ENCODE measurements at regions not wholly inside any gene's neighbourhood (a gene's known extent, or its start where the extent isn't known, plus 50 kb on each side); places are given as distances from the start of the nearest gene placed in this dataset.
"Not testable (repeated sequence)": the region's sequence is repeated elsewhere in the genome, so short reads cannot be mapped to it uniquely, and the experiment has no call there.

GRCh38 chr9:7739595-7739994 is 60.0 kb downstream of the DMAC1 start:
- Histone ChIP-seq H3K9ac (ENCODE audit: low read depth, low read length) (no peak overlapping the region), H3K4me1 (ENCODE audit: control insufficient read depth, insufficient read depth, low read length) (no peaks in the 10 kb centered on the region), H3K4me3 (ENCODE audit: low read depth, low read length) (no peak overlapping the region)

GRCh38 chr9:7735311-7735710 is 64.3 kb downstream of the DMAC1 start:
- H3K36me3 ChIP-seq (ENCODE audit: control insufficient read depth, insufficient read depth, low read length) = no peaks in the 10 kb centered on the region
- H3K9me3 ChIP-seq (ENCODE audit: control insufficient read depth, insufficient read depth, low read length) = no peaks in the 10 kb centered on the region
- H3K27me3 ChIP-seq (ENCODE audit: control insufficient read depth, insufficient read depth, low read length) = no peaks in the 10 kb centered on the region
- no peaks in the 10 kb centered on the region for H3K4me1 ChIP-seq (ENCODE audit: control insufficient read depth, insufficient read depth, low read length)
- H3K9ac ChIP-seq (ENCODE audit: low read depth, low read length) = no peak overlapping the region
- H3K4me3 ChIP-seq (ENCODE audit: low read depth, low read length) = no peak overlapping the region

More at GRCh38 chr9:7739595-7739994, 60.0 kb downstream of the DMAC1 start:
- H3K36me3 ChIP-seq (ENCODE audit: control insufficient read depth, insufficient read depth, low read length) = no peaks in the 10 kb centered on the region
- H3K27me3 ChIP-seq (ENCODE audit: control insufficient read depth, insufficient read depth, low read length) = no peaks in the 10 kb centered on the region
- no peaks in the 10 kb centered on the region for H3K9me3 ChIP-seq (ENCODE audit: control insufficient read depth, insufficient read depth, low read length)

- Histone ChIP-seq H3K9me3 (ENCODE audit: control insufficient read depth, insufficient read depth, low read length) (no peaks in the 10 kb centered on the region), H3K27me3 (ENCODE audit: control insufficient read depth, insufficient read depth, low read length) (no peaks in the 10 kb centered on the region), H3K4me1 (ENCODE audit: control insufficient read depth, insufficient read depth, low read length) (no peaks in the 10 kb centered on the region), H3K4me3 (ENCODE audit: low read depth, low read length) (no peak overlapping the region), H3K9ac (ENCODE audit: low read depth, low read length) (no peak overlapping the region), H3K36me3 (ENCODE audit: control insufficient read depth, insufficient read depth, low read length) (no peaks in the 10 kb centered on the region)
These were observed 69.5 kb downstream of the DMAC1 start for GRCh38 chr9:7730164-7730445.

GRCh38 chr9:7729371-7730163 is 70.0 kb downstream of the DMAC1 start:
- H3K9me3 ChIP-seq (ENCODE audit: control insufficient read depth, insufficient read depth, low read length) = no peaks in the 10 kb centered on the region
- no peaks in the 10 kb centered on the region for H3K4me1 ChIP-seq (ENCODE audit: control insufficient read depth, insufficient read depth, low read length)
- no peak overlapping the region for H3K9ac ChIP-seq (ENCODE audit: low read depth, low read length)
- H3K4me3 ChIP-seq (ENCODE audit: low read depth, low read length) = no peak overlapping the region
- no peaks in the 10 kb centered on the region for H3K27me3 ChIP-seq (ENCODE audit: control insufficient read depth, insufficient read depth, low read length)
- H3K36me3 ChIP-seq (ENCODE audit: control insufficient read depth, insufficient read depth, low read length) = no peaks in the 10 kb centered on the region

GRCh38 chr9:7721291-7721690 is 78.3 kb downstream of the DMAC1 start:
- Histone ChIP-seq H3K36me3 (ENCODE audit: control insufficient read depth, insufficient read depth, low read length) (no peaks in the 10 kb centered on the region), H3K9me3 (ENCODE audit: control insufficient read depth, insufficient read depth, low read length) (no peaks in the 10 kb centered on the region)

GRCh38 chr9:7713088-7713487 is 86.5 kb downstream of the DMAC1 start:
- H3K36me3 ChIP-seq (ENCODE audit: control insufficient read depth, insufficient read depth, low read length); H3K4me1 ChIP-seq (ENCODE audit: control insufficient read depth, insufficient read depth, low read length); H3K4me3 ChIP-seq (ENCODE audit: low read depth, low read length); H3K9ac ChIP-seq (ENCODE audit: low read depth, low read length); H3K9me3 ChIP-seq (ENCODE audit: control insufficient read depth, insufficient read depth, low read length); H3K27me3 ChIP-seq (ENCODE audit: control insufficient read depth, insufficient read depth, low read length): not testable (repeated sequence)

More at GRCh38 chr9:7721291-7721690, 78.3 kb downstream of the DMAC1 start:
- no peaks in the 10 kb centered on the region for H3K27me3 ChIP-seq (ENCODE audit: control insufficient read depth, insufficient read depth, low read length)
- no peak overlapping the region for H3K9ac ChIP-seq (ENCODE audit: low read depth, low read length)
- H3K4me3 ChIP-seq (ENCODE audit: low read depth, low read length) = no peak overlapping the region
- H3K4me1 ChIP-seq (ENCODE audit: control insufficient read depth, insufficient read depth, low read length) = no peaks in the 10 kb centered on the region

- Histone ChIP-seq H3K4me1 (ENCODE audit: control insufficient read depth, insufficient read depth, low read length) (no peaks in the 10 kb centered on the region), H3K36me3 (ENCODE audit: control insufficient read depth, insufficient read depth, low read length) (no peaks in the 10 kb centered on the region), H3K27me3 (ENCODE audit: control insufficient read depth, insufficient read depth, low read length) (no peaks in the 10 kb centered on the region), H3K9ac (ENCODE audit: low read depth, low read length) (no peak overlapping the region), H3K9me3 (ENCODE audit: control insufficient read depth, insufficient read depth, low read length) (no peaks in the 10 kb centered on the region), H3K4me3 (ENCODE audit: low read depth, low read length) (no peak overlapping the region)
These were observed 88.9 kb downstream of the DMAC1 start for GRCh38 chr9:7710686-7711085.

- H3K27me3 ChIP-seq (ENCODE audit: control insufficient read depth, insufficient read depth, low read length) = no peaks in the 10 kb centered on the region
- H3K9me3 ChIP-seq (ENCODE audit: control insufficient read depth, insufficient read depth, low read length) = no peaks in the 10 kb centered on the region
- no peak overlapping the region for H3K4me3 ChIP-seq (ENCODE audit: low read depth, low read length)
- H3K4me1 ChIP-seq (ENCODE audit: control insufficient read depth, insufficient read depth, low read length) = no peaks in the 10 kb centered on the region
- no peak overlapping the region for H3K9ac ChIP-seq (ENCODE audit: low read depth, low read length)
- no peaks in the 10 kb centered on the region for H3K36me3 ChIP-seq (ENCODE audit: control insufficient read depth, insufficient read depth, low read length)
These were observed 91.6 kb downstream of the DMAC1 start for GRCh38 chr9:7707934-7708333.

GRCh38 chr9:7704543-7704942 is 95.0 kb downstream of the DMAC1 start:
- Histone ChIP-seq H3K27me3 (ENCODE audit: control insufficient read depth, insufficient read depth, low read length) (no peaks in the 10 kb centered on the region), H3K4me1 (ENCODE audit: control insufficient read depth, insufficient read depth, low read length) (no peaks in the 10 kb centered on the region), H3K9me3 (ENCODE audit: control insufficient read depth, insufficient read depth, low read length) (no peaks in the 10 kb centered on the region), H3K4me3 (ENCODE audit: low read depth, low read length) (no peak overlapping the region), H3K36me3 (ENCODE audit: control insufficient read depth, insufficient read depth, low read length) (no peaks in the 10 kb centered on the region), H3K9ac (ENCODE audit: low read depth, low read length) (no peak overlapping the region)

GRCh38 chr9:7691909-7692308 is 107.7 kb downstream of the DMAC1 start:
- no peak overlapping the region for H3K4me3 ChIP-seq (ENCODE audit: low read depth, low read length)
- no peaks in the 10 kb centered on the region for H3K27me3 ChIP-seq (ENCODE audit: control insufficient read depth, insufficient read depth, low read length)
- no peak overlapping the region for H3K9ac ChIP-seq (ENCODE audit: low read depth, low read length)
- no peaks in the 10 kb centered on the region for H3K36me3 ChIP-seq (ENCODE audit: control insufficient read depth, insufficient read depth, low read length)
- no peaks in the 10 kb centered on the region for H3K9me3 ChIP-seq (ENCODE audit: control insufficient read depth, insufficient read depth, low read length)
- H3K4me1 ChIP-seq (ENCODE audit: control insufficient read depth, insufficient read depth, low read length) = no peaks in the 10 kb centered on the region

- Histone ChIP-seq H3K9ac (ENCODE audit: low read depth, low read length) (no peak overlapping the region), H3K36me3 (ENCODE audit: control insufficient read depth, insufficient read depth, low read length) (no peaks in the 10 kb centered on the region)
These were observed 109.6 kb downstream of the DMAC1 start for GRCh38 chr9:7690014-7690413.

GRCh38 chr9:7688626-7689025 is 111.0 kb downstream of the DMAC1 start:
- no peaks in the 10 kb centered on the region for H3K36me3 ChIP-seq (ENCODE audit: control insufficient read depth, insufficient read depth, low read length)
- H3K9me3 ChIP-seq (ENCODE audit: control insufficient read depth, insufficient read depth, low read length) = no peaks in the 10 kb centered on the region
- no peak overlapping the region for H3K4me3 ChIP-seq (ENCODE audit: low read depth, low read length)
- H3K27me3 ChIP-seq (ENCODE audit: control insufficient read depth, insufficient read depth, low read length) = no peaks in the 10 kb centered on the region
- H3K4me1 ChIP-seq (ENCODE audit: control insufficient read depth, insufficient read depth, low read length) = no peaks in the 10 kb centered on the region
- H3K9ac ChIP-seq (ENCODE audit: low read depth, low read length) = no peak overlapping the region

More at GRCh38 chr9:7690014-7690413, 109.6 kb downstream of the DMAC1 start:
- Histone ChIP-seq H3K9me3 (ENCODE audit: control insufficient read depth, insufficient read depth, low read length) (no peaks in the 10 kb centered on the region), H3K4me3 (ENCODE audit: low read depth, low read length) (no peak overlapping the region), H3K4me1 (ENCODE audit: control insufficient read depth, insufficient read depth, low read length) (no peaks in the 10 kb centered on the region), H3K27me3 (ENCODE audit: control insufficient read depth, insufficient read depth, low read length) (no peaks in the 10 kb centered on the region)

Data from iPS-15b (cell line).